ENCODE measurements at regions not wholly inside any gene's neighbourhood (a gene's known extent, or its start where the extent isn't known, plus 50 kb on each side); places are given as distances from the start of the nearest gene placed in this dataset.

- peaks cover 5% of the 10 kb centered on the region; the same call in 1 of the 2 replicates for H3K9me3 ChIP-seq (ENCODE audit: control insufficient read depth, insufficient read depth, low read length)
- no peak overlapping the region for H3K4me3 ChIP-seq (ENCODE audit: low read depth, low read length)
- ChIA-PET POLR2A (no interaction called here), CTCF (no interaction called here)
- H3K27ac ChIP-seq (ENCODE audit: low read depth, low read length): no peak overlapping the region
- no peak for TF ChIP-seq CTCF (IDR thresholded peaks at IDR 0.05; ENCODE audit: low read depth, low read length)
- no peaks in the 10 kb centered on the region for H3K27me3 ChIP-seq (ENCODE audit: control insufficient read depth, insufficient read depth, low read length)
- no peak for DNase-seq (ENCODE audit: low read depth, low spot score)
Measured at GRCh38 chr14:27371868-27372267, 774.0 kb upstream of the NOVA1 start.

- Histone ChIP-seq H3K27me3 (ENCODE audit: control insufficient read depth, insufficient read depth, low read length) (no peaks in the 10 kb centered on the region), H3K4me3 (ENCODE audit: low read depth, low read length) (no peak overlapping the region), H3K9me3 (ENCODE audit: control insufficient read depth, insufficient read depth, low read length) (peaks cover 5% of the 10 kb centered on the region; the same call in 1 of the 2 replicates), H3K27ac (ENCODE audit: low read depth, low read length) (no peak overlapping the region)
- ChIA-PET POLR2A (no interaction called here), CTCF (no interaction called here)
- TF ChIP-seq CTCF (IDR thresholded peaks at IDR 0.05; ENCODE audit: low read depth, low read length): no peak
- no peak for DNase-seq (ENCODE audit: low read depth, low spot score)
Measured at GRCh38 chr14:27372771-27373170, 774.9 kb upstream of the NOVA1 start.

DNA sequence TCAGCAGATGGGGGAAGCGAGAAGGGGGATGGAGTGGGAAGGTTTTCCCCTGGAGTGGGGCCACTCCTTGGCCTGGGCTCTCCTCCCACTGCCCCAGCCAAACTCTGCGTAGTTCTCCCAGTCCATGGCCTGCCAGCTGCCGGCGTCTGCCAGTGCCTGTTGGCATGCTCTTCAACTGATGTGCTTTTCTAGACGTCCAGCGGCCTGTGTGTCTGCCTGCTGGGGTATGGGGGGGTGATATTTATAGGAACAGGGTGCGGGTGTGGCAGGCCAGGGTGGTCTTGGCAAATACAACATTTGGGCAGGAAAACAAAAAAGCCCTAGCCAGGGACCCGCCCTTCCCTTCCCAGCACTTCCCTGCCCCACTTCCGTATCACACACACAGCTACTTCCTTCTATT lies 786.3 kb upstream of the NOVA1 start:
- Histone ChIP-seq H3K4me3 (ENCODE audit: low read depth, low read length) (no peak overlapping the region), H3K27ac (ENCODE audit: low read depth, low read length) (no peak overlapping the region), H3K27me3 (ENCODE audit: control insufficient read depth, insufficient read depth, low read length) (no peaks in the 10 kb centered on the region), H3K9me3 (ENCODE audit: control insufficient read depth, insufficient read depth, low read length) (peaks cover 9% of the 10 kb centered on the region)
- no peak for DNase-seq (ENCODE audit: low read depth, low spot score)
- no peak for TF ChIP-seq CTCF (IDR thresholded peaks at IDR 0.05; ENCODE audit: low read depth, low read length)
- POLR2A ChIA-PET: no interaction called here
- CTCF ChIA-PET: no interaction called here

DNA sequence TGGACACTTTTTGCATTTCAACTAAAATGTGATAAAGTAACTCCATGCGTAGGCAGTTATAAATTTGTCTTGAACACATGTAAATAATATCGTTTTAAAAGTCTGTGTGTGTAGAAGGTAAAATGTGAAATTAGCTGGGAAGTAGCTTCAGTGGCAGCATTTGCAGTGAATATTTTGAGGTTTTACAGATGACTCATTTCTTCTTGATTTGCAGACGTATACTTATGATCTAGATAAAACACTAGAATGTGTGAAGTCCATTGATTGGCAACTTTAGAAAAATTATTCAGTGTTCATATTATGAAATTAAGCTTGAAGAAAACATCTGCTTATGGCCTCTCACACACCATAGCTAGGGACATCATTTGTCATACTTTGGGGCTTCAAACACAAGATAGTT lies 788.6 kb upstream of the NOVA1 start:
- DNase-seq (ENCODE audit: low read depth, low spot score): no peak

DNA sequence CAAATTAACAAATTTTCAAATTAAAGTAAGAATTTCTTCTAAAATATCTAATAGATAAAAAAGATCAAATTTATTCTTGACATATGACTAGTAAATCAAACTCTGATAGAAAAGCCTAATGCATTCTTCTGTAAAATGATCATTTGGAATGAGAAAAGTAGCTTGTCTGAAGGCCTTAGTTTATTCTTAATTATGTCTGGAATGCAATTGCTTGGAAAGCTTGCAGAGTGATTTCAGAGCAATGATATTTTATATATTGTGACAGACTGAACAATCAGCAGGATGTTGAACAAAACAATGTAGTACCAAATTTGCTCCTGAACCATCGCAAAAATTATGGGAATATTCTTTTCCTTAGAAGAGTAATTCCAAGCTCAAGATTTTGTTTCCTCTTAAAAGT lies 789.6 kb upstream of the NOVA1 start:
- DNase-seq (ENCODE audit: low read depth, low spot score): no peak
- ChIA-PET POLR2A (no interaction called here), CTCF (no interaction called here)
- no peak overlapping the region for H3K4me3 ChIP-seq (ENCODE audit: low read depth, low read length)
- H3K9me3 ChIP-seq (ENCODE audit: control insufficient read depth, insufficient read depth, low read length): peaks cover 12% of the 10 kb centered on the region
- no peak for TF ChIP-seq CTCF (IDR thresholded peaks at IDR 0.05; ENCODE audit: low read depth, low read length)
- H3K27me3 ChIP-seq (ENCODE audit: control insufficient read depth, insufficient read depth, low read length): no peaks in the 10 kb centered on the region
- H3K27ac ChIP-seq (ENCODE audit: low read depth, low read length): no peak overlapping the region

More for the DNA sequence above, 788.6 kb upstream of the NOVA1 start:
- no peaks in the 10 kb centered on the region for H3K27me3 ChIP-seq (ENCODE audit: control insufficient read depth, insufficient read depth, low read length)
- POLR2A ChIA-PET: no interaction called here
- H3K4me3 ChIP-seq (ENCODE audit: low read depth, low read length): no peak overlapping the region
- H3K9me3 ChIP-seq (ENCODE audit: control insufficient read depth, insufficient read depth, low read length): peaks cover 12% of the 10 kb centered on the region
- TF ChIP-seq CTCF (IDR thresholded peaks at IDR 0.05; ENCODE audit: low read depth, low read length): no peak
- H3K27ac ChIP-seq (ENCODE audit: low read depth, low read length): no peak overlapping the region
- CTCF ChIA-PET: no interaction called here
